Transverse colon (tissue), 4 donors: ENCODE measurements at regions not wholly inside any gene's neighbourhood (a gene's known extent, or its start where the extent isn't known, plus 50 kb on each side); places are given as distances from the start of the nearest gene placed in this dataset.

Experiments used
- CTCF ChIP-seq, 5 experiments: fragments of 200-600 bp in 3 of 5; fragments of 450-650 bp in 2 of 5; sonication (generic) in 3 of 5; IDR thresholded peaks; 1 replicate in 2 of 5; 2 replicates in 3 of 5; pipeline ENCODE4 v1.5.1; 2016 to 2017; ENCODE audit warnings: antibody characterized with exemption in 5 of 5, inconsistent platforms in 3 of 5, mild to moderate bottlenecking in 2 of 5, moderate library complexity in 1 of 5
- POLR2A ChIP-seq: fragments of 450-650 bp; IDR thresholded peaks from one replicate; pipeline ENCODE4 v1.6.1; 2016; ENCODE audit warnings: antibody characterized with exemption, mild to moderate bottlenecking, moderate library complexity
- POLR2AphosphoS5 ChIP-seq, 3 donors: sonication (generic); formaldehyde crosslinking; IDR thresholded peaks; one replicate each; pipeline ENCODE4 v1.6.1; 2016; ENCODE audit warnings: antibody characterized with exemption in 3 of 3

DNA sequence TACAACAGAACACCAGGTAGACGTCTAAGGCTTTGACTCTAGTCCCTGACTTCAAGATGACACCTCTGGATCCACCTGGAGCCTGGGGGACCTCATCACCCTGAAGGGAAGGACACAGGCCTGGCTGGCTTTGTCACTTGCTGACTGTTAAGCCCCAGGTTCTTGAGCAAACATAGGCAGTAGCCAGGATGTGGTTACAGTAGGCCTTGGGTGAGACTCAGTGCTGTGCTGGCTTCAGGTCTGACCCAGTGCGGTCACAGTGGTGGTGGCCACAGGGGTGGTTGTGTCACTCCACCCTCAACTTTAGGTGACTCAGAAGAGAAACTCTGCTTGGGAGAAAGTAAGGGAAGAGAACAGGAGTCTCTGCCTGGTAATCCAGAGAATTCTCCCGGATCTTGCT lies 497.8 kb downstream of the UQCRFS1 start:
- no peak for TF ChIP-seq CTCF (IDR thresholded peaks at IDR 0.05)
- TF ChIP-seq POLR2A: no peak
- no peak for TF ChIP-seq POLR2AphosphoS5 (IDR thresholded peaks at IDR 0.05)
